ENCODE measurements at regions not wholly inside any gene's neighbourhood (a gene's known extent, or its start where the extent isn't known, plus 50 kb on each side); places are given as distances from the start of the nearest gene placed in this dataset.

DNA sequence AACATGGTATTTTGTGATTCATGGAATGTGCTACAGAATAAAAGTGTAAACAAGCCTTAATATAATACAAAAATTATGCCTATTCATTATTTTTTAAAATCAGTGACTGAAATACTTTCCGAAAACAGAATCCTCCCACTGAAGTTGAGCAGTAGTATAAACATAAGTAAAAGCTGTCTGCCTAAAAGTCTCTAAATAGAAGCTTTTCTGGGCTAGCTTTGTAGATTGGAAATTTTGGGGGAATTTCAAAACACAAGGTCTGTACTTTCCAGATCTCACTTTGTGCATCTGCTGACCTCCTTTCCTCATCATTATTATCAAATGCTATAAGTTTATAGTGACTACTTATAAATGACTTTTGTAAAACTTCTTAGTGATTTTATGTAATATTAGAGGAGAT is 80.4 kb upstream of the TRHDE start:
- no peak overlapping the region for H3K27ac ChIP-seq
- no peak for DNase-seq (ENCODE audit: low spot score in 2 of 2)
- WGBS, 2 donors = 54 to 57% methylated on average over 1 of the region's 1 CpG
- TF ChIP-seq EP300 (IDR thresholded peaks at IDR 0.05) = no peak
- no peak for TF ChIP-seq CTCF (IDR thresholded peaks at IDR 0.05)
- no peak for TF ChIP-seq POLR2A (IDR thresholded peaks at IDR 0.05)
- H3K27me3 ChIP-seq = no peaks in the 10 kb centered on the region
- peaks cover 0 to 3% (median 0%) of the 10 kb centered on the region in 4 donors for H3K9me3 ChIP-seq
- H3K4me1 ChIP-seq = no peaks in the 10 kb centered on the region
- H3K4me3 ChIP-seq = no peak overlapping the region
- no peaks in the 10 kb centered on the region for H3K36me3 ChIP-seq

GRCh38 chr12:72197790-72198189 is 74.4 kb upstream of the TRHDE start:
- Histone ChIP-seq H3K27me3 (no peaks in the 10 kb centered on the region), H3K4me1 (no peaks in the 10 kb centered on the region), H3K4me3 (no peak overlapping the region), H3K36me3 (no peaks in the 10 kb centered on the region), H3K27ac (no peak overlapping the region), H3K9me3 (peaks cover 0 to 3% (median 0%) of the 10 kb centered on the region in 4 donors)
- no peak for TF ChIP-seq CTCF (IDR thresholded peaks at IDR 0.05)
- no peak for TF ChIP-seq EP300 (IDR thresholded peaks at IDR 0.05)
- no peak for TF ChIP-seq POLR2A (IDR thresholded peaks at IDR 0.05)
- no peak for DNase-seq (ENCODE audit: low spot score in 2 of 2)
- WGBS, 2 donors = 81 to 88% methylated on average over 1 of the region's 1 CpG

DNA sequence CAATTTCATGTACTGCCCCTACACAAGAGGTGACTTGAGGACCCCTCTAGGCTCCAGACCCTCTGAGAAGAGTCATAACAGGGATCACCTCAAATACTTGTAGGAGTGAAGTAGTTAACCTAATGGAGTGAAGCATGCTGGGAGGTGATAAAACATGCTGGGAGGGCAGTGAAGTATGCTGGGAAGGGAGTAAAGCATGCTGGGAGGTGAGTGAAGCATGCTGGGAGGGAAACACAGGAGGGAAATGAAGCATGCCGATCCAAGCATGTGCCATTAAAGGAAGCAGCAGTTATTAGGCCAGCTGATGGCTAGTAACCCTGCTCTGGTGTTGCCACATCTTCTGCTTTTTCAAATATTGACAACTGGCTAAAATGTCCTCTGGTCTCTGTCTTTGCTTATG is 70.7 kb upstream of the TRHDE start:
- no peak overlapping the region for H3K4me3 ChIP-seq
- H3K36me3 ChIP-seq = no peaks in the 10 kb centered on the region
- no peaks in the 10 kb centered on the region for H3K4me1 ChIP-seq
- H3K9me3 ChIP-seq = no peaks in the 10 kb centered on the region
- TF ChIP-seq POLR2A (IDR thresholded peaks at IDR 0.05) (no peak), CTCF (IDR thresholded peaks at IDR 0.05) (no peak), EP300 (IDR thresholded peaks at IDR 0.05) (no peak)
- H3K27ac ChIP-seq = no peak overlapping the region
- H3K27me3 ChIP-seq = no peaks in the 10 kb centered on the region
- no peak for DNase-seq (ENCODE audit: low spot score in 2 of 2)
- WGBS, 2 donors = 78 to 93% methylated on average over 1 of the region's 1 CpG

- DNase-seq (ENCODE audit: low spot score in 2 of 2) = no peak
- no peak overlapping the region for H3K27ac ChIP-seq
- 86 to 90% methylated on average over 5 of the region's 5 CpGs for WGBS, 2 donors
- no peak overlapping the region for H3K4me3 ChIP-seq
- H3K4me1 ChIP-seq = no peaks in the 10 kb centered on the region
- no peaks in the 10 kb centered on the region for H3K27me3 ChIP-seq
- H3K9me3 ChIP-seq = no peaks in the 10 kb centered on the region
- TF ChIP-seq POLR2A (IDR thresholded peaks at IDR 0.05) (no peak), EP300 (IDR thresholded peaks at IDR 0.05) (no peak), CTCF (IDR thresholded peaks at IDR 0.05) (no peak)
- H3K36me3 ChIP-seq = no peaks in the 10 kb centered on the region
Observed at GRCh38 chr12:72203764-72204335, 68.3 kb upstream of the TRHDE start.

DNA sequence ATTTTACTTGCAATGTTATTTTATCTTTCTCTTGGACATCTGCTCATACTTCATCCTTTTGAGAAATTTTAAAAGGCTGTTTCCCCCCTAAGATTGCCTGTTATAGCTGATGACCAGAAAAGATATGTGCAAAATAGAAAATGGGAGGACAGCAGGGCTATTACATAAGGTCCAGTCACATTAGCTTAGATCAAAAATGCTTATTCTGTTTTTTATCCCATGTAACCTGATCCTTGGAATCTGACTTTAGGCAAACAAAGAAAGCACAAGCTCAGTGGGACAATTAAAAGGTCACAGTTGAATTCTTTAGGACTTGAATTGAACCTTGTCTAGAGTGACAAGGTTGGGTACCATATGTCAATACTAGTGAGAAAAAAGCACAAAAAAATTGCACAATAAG is 65.1 kb upstream of the TRHDE start:
- Histone ChIP-seq H3K27ac (no peak overlapping the region), H3K4me3 (no peak overlapping the region), H3K9me3 (no peaks in the 10 kb centered on the region), H3K27me3 (no peaks in the 10 kb centered on the region), H3K36me3 (no peaks in the 10 kb centered on the region), H3K4me1 (no peaks in the 10 kb centered on the region)
- no peak for DNase-seq (ENCODE audit: low spot score in 2 of 2)
- no peak for TF ChIP-seq POLR2A (IDR thresholded peaks at IDR 0.05)
- no peak for TF ChIP-seq CTCF (IDR thresholded peaks at IDR 0.05)
- TF ChIP-seq EP300 (IDR thresholded peaks at IDR 0.05) = no peak

All from tibial nerve (tissue), 4 donors.